ENCODE measurements at regions not wholly inside any gene's neighbourhood (a gene's known extent, or its start where the extent isn't known, plus 50 kb on each side); places are given as distances from the start of the nearest gene placed in this dataset.

- no peak for FAIRE-seq
- Histone ChIP-seq H3K9me1 (replicated peaks; ENCODE audit: control insufficient read depth, extremely low read depth, insufficient read depth, low read length) (no peaks in the 10 kb centered on the region), H3K4me2 (ENCODE audit: insufficient read depth, low read length) (no peak overlapping the region), H3K4me3 (replicated peaks in 1 of 3; ENCODE audit: insufficient read depth in 1 of 3, low read depth in 1 of 3, low read length in 3 of 3) (no peak overlapping the region), H3K27me3 (ENCODE audit: control insufficient read depth in 2 of 2, insufficient read depth in 2 of 2, low read length in 2 of 2) (no peaks in the 10 kb centered on the region), H3K79me2 (ENCODE audit: control insufficient read depth, insufficient read depth, low read length) (no peaks in the 10 kb centered on the region), H3K4me1 (ENCODE audit: control insufficient read depth, extremely low read depth, insufficient read depth, low read length) (no peaks in the 10 kb centered on the region), H3K36me3 (ENCODE audit: control insufficient read depth in 2 of 2, extremely low read depth in 1 of 2, insufficient read depth in 2 of 2, low read length in 2 of 2) (no peaks in the 10 kb centered on the region), H3K9me3 (replicated peaks; ENCODE audit: control insufficient read depth, insufficient read depth, low read length) (no peaks in the 10 kb centered on the region), H3K27ac (ENCODE audit: insufficient read depth, low read depth, low read length) (no peak overlapping the region), H4K20me1 (replicated peaks; ENCODE audit: control insufficient read depth, extremely low read depth, insufficient read depth, low read length) (no peaks in the 10 kb centered on the region), H3K9ac (replicated peaks; ENCODE audit: extremely low read depth, insufficient read depth, low read length) (no peak overlapping the region), H2AFZ (ENCODE audit: low read depth, low read length) (no peak overlapping the region)
- no peak for DNase-seq (ENCODE audit: low read depth, low spot score)
- intact Hi-C loops (cut with micrococcal nuclease) (no loop called here), dilution Hi-C loops (cut with MboI; ENCODE audit: extremely low pct_ligation_motif_present, low sequenced_read_pairs) (no loop called here)
- POLR2A ChIA-PET: no interaction called here
- TF ChIP-seq MAX (IDR thresholded peaks at IDR 0.05; ENCODE audit: insufficient read depth, insufficient read length): no peak
- TF ChIP-seq CTCF (IDR thresholded peaks at IDR 0.05; ENCODE audit: extremely low read depth in 1 of 2, insufficient read depth in 1 of 2, low read depth in 1 of 2, low read length in 2 of 2): no peak
- BruUV-seq (replicated peaks): no TSS peak
- CTCF ChIA-PET: no interaction called here
Measured at GRCh38 chr10:111758593-111758992, 425.0 kb downstream of the GPAM start.

GRCh38 chr10:111762114-111762513 is 421.5 kb downstream of the GPAM start:
- no peaks in the 10 kb centered on the region for H4K20me1 ChIP-seq (replicated peaks; ENCODE audit: control insufficient read depth, extremely low read depth, insufficient read depth, low read length)
- DNase-seq (ENCODE audit: low read depth, low spot score) (no peak), FAIRE-seq (no peak)
- no peaks in the 10 kb centered on the region for H3K4me1 ChIP-seq (ENCODE audit: control insufficient read depth, extremely low read depth, insufficient read depth, low read length)
- no peaks in the 10 kb centered on the region for H3K27me3 ChIP-seq (ENCODE audit: control insufficient read depth in 2 of 2, insufficient read depth in 2 of 2, low read length in 2 of 2)
- no peak overlapping the region for H3K9ac ChIP-seq (replicated peaks; ENCODE audit: extremely low read depth, insufficient read depth, low read length)
- ChIA-PET CTCF (no interaction called here), POLR2A (no interaction called here)
- no peak overlapping the region for H3K27ac ChIP-seq (ENCODE audit: insufficient read depth, low read depth, low read length)
- H3K9me3 ChIP-seq (replicated peaks; ENCODE audit: control insufficient read depth, insufficient read depth, low read length): no peaks in the 10 kb centered on the region
- H3K36me3 ChIP-seq (ENCODE audit: control insufficient read depth in 2 of 2, extremely low read depth in 1 of 2, insufficient read depth in 2 of 2, low read length in 2 of 2): no peaks in the 10 kb centered on the region
- no peak overlapping the region for H3K4me2 ChIP-seq (ENCODE audit: insufficient read depth, low read length)
- BruUV-seq (replicated peaks): no TSS peak
- H3K9me1 ChIP-seq (replicated peaks; ENCODE audit: control insufficient read depth, extremely low read depth, insufficient read depth, low read length): no peaks in the 10 kb centered on the region
- no peaks in the 10 kb centered on the region for H3K79me2 ChIP-seq (ENCODE audit: control insufficient read depth, insufficient read depth, low read length)
- intact Hi-C loops (cut with micrococcal nuclease) (no loop called here), dilution Hi-C loops (cut with MboI; ENCODE audit: extremely low pct_ligation_motif_present, low sequenced_read_pairs) (no loop called here)
- no peak overlapping the region for H3K4me3 ChIP-seq (replicated peaks in 1 of 3; ENCODE audit: insufficient read depth in 1 of 3, low read depth in 1 of 3, low read length in 3 of 3)
- no peak overlapping the region for H2AFZ ChIP-seq (ENCODE audit: low read depth, low read length)
- TF ChIP-seq FOS (IDR thresholded peaks at IDR 0.05; ENCODE audit: borderline replicate concordance, insufficient read depth, low read length): no peak
- no peak for TF ChIP-seq POLR2A (IDR thresholded peaks at IDR 0.05; ENCODE audit: low read depth, low read length)
- TF ChIP-seq POLR2AphosphoS5 (IDR thresholded peaks at IDR 0.05; ENCODE audit: insufficient read depth, low read depth, low read length): no peak
- TF ChIP-seq EZH2 (IDR thresholded peaks at IDR 0.05; ENCODE audit: borderline replicate concordance, low read depth, low read length, severe bottlenecking): no peak
- TF ChIP-seq GATA2 (IDR thresholded peaks at IDR 0.05; ENCODE audit: insufficient read depth, insufficient read length, low read depth, low read length): no peak
- TF ChIP-seq JUN (IDR thresholded peaks at IDR 0.05; ENCODE audit: borderline replicate concordance, insufficient read depth, insufficient read length, low read depth): no peak
- TF ChIP-seq MYC (IDR thresholded peaks at IDR 0.05; ENCODE audit: low read depth, low read length): no peak
- no peak for TF ChIP-seq MAX (IDR thresholded peaks at IDR 0.05; ENCODE audit: insufficient read depth, insufficient read length)
- TF ChIP-seq CTCF (IDR thresholded peaks at IDR 0.05; ENCODE audit: extremely low read depth in 1 of 2, insufficient read depth in 1 of 2, low read depth in 1 of 2, low read length in 2 of 2): no peak

Data from endothelial cell of umbilical vein (primary cell).